HG02763 (cell line): ENCODE measurements at regions not wholly inside any gene's neighbourhood (a gene's known extent, or its start where the extent isn't known, plus 50 kb on each side); places are given as distances from the start of the nearest gene placed in this dataset.

Experiments
- ATAC-seq: cut with Tn5 transposase; IDR thresholded peaks from one replicate; pipeline ENCODE4 v1.9.1; 2021; ENCODE audit warnings: mild to moderate bottlenecking, moderate library complexity; ENCODE audit not compliant: unreplicated experiment

DNA sequence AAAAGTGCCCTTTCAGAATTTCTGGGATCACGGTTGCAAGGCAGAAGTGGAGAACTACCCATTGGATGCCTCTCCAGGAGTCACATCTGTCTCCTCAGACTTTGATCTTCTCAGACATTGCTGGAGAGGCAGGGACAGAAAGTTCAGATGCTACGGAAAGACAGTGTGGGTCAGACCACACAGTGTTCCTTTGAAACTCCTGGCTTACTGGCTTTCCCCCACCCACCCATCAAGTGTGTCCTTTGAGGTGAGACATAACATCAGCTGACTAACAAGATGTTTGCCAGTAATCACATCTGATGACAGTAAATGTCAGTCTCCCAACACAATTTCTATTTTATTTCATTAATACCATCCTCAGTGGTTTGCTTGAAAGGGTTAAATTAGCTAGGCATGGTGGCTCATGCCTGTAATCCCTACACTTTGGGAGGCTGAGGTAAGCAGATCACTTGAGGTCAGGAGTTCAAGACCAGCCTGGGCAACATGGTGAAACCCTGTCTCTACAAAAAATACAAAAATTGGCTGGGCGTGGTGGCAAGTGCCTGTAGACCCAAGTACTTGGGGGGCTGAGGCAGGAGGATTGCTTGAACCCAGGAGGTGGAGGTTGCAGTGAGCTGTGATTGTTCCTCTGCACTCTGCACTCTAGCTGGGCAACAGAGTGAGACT lies 67.2 kb upstream of the SNX9 start:
- no peak for ATAC-seq

DNA sequence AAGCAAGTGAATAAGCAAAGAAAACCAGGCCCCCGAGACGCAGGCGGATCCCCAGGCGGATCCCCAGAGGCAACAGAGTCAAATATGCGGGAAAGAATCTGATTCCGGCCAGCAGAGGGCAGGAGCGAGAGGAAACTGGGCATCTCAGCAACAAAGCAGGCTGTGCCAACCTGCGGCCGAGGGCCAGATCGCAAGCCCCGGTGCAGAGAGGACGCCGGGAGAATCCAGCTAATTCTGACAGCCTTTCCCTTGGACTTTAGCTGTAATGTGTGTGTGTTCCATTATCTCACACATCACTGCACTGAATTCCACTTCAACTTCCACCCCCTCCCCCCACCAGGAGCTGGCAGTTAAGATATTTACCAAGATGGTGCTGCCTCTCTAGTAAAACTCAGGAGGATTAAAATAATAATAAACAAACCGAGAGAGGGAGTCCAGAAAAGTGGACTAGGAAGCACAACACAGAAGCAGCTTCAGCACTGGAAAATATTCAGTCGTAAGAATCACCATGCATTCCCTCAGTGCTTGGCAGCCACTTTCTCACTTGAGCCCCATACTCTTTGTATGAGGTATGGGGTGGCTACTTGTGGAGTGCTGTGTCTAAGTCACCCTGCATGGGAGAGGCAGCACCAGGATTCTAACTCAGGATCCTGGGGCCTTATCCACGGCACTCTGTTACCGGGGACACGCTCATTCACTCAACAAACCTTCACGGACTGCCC lies 66.2 kb upstream of the SNX9 start:
- no peak for ATAC-seq

DNA sequence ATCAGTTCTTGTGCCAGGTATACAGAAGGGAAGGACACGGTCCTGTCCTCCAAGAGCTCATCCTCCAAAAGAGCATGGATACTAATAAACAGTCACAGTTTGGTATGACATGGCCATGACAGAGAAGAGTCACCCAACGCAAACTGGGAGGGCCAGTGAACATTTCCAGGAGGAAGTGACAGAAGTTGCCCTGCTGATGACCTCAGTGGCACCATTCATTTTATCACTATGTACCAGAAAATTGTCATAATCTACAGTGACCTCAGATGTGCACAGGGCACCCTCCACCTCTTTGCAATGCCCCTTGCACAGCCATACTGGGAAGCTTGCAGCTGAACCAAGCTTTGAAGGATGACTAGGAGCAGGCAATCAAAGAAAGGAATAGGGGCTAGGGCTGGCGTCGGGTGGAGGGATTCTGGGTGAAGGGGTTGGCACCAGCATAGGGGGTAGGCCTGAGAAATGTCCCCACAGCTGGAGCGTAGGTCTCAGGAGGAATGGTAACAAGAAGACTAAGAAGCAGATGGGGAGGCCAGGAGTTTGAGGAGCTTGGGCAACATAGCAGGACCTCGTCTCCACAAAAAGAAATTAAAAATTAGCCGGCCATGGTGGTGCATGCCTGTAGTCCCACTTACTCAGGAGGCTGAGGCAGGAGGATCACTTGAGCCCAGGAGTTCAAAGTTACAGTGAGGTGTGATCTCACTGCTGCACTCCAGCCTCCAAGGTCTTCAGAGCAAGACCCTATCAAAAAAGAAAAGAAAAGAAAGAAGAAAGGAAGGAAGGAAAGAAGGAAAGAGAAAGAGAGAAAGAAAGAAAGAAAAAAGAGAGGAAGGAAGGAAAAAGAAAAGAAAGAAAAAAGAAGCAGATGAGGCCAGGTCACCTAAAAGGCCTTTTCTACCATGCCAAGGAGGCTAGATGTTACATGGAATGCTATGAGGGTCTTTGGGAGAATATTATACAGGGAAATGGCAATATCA lies 65.3 kb upstream of the SNX9 start:
- ATAC-seq: no peak

DNA sequence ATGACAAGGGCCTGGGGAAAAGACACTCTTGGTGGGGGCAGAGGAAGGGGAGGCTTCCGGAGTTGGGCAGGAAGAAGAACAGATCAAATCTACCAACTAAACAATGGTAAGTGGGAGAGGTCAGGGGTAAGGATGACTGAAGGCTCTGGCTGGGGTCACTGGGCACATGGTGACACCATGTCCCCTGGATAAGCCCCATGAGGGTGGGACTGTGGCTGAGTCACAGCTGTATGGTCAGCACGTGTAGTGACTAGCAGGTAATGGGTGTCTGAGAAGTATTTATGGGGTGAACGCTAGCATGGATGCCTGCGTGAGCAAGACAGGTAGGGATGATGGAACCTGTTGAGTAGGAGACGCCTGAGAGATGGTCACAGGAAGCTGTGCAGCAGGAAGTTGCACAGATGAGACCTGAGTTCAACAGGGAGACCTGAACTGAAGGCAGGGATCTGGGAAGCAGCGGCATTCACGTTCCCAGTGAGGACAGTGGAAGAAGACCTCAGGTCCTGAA lies 64.5 kb upstream of the SNX9 start:
- ATAC-seq: no peak

DNA sequence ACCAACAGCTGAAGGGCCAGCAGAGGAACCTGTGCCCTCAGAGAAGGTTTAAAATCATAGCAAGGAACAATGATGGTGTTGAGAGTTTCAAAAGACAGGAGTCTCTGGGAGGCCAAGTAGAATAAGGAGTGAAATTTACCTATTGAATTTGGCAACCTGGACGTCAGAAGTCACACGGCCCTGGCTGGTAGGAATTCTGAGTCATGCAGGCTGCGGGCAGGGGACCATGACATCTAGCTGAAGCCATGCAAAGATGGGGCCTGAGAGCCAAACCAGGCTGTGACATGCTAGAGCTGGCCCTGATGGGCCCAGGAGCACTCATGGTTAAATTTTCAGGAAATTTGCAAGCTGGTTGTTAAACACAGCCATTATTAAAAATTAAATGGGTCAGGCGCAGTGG lies 64.0 kb upstream of the SNX9 start:
- ATAC-seq: no peak

DNA sequence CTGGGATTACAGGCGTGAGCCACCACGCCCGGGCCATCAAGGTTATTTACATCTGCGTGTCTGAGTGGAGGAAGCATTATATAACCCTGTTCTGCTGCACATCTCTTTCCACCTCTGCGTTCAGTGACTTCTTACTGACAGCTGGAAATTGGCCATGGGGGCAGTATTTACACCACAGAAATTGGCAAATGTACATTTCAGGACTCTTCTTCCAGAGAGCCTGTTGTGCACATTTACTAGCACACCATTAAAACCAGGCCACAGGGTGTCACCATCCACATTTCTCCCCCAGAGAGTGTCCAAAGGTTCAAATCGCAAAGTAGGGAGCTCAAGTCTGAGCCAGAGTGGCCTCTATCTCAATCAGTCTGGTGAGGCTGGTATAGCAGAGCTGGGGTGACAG lies 62.9 kb upstream of the SNX9 start:
- no peak for ATAC-seq

DNA sequence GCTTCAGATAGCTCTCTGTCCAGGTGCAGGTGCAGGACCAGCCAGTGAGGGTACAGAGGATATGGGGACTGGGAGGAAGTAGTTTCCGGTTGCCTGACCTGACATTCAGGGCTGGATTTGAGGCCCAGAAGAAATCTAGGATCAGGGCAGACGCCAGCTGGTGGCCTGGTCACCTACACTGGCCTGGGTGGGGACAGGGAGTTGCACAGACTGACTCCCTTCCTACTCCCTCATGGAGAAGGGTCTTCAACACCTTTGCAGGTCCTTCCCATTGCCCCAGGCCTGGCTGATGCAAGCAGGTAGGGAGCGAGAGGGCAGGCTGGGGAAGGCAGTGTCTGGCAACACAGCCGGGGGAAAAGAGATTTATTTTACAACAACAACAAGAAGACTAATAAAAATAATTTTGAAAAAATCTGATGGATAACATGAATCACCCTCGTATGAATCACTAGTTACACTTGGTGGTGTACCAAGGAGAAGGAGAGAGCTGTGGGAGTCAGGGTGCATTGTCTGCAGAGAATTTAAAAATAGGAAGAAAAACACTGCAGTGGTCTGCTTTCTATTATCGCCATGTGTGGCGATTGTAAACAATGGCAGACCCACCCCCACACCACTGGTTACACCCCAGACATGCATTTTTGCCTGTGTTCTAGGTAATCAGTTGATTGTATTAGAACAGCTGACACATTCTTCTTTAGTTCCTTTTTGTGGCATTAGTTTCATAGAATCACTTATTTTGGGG lies 62.3 kb upstream of the SNX9 start:
- peak; percentile 3 for ATAC-seq

DNA sequence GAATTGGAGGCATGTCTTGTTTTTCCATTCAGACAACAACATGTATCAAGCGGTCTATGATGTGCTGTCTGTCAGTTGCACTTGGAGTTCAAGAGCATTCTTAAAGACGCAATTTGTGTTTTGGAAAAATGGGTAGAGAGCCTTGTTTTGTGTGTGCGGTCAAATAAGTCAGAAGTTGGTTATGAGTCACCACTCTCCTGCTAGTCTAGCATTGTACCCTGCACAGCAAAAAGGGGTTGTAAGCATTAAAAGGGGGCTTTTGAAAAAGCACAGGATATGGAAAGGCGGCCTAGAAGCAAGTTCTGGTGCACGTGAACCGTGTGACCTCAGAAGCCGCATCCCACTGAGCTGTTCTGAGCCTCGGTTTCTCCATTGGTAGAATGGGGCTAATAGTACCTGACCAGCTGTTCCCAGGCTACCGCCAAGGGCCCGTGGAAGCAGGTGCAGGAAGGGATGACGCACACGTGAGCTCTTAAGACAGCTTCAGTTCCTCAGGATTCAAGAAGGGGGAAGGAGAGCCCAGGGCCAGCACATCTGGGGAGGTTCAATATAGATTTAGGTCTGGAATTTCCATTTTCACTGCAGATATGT lies 61.6 kb upstream of the SNX9 start:
- ATAC-seq: peak; percentile 26

DNA sequence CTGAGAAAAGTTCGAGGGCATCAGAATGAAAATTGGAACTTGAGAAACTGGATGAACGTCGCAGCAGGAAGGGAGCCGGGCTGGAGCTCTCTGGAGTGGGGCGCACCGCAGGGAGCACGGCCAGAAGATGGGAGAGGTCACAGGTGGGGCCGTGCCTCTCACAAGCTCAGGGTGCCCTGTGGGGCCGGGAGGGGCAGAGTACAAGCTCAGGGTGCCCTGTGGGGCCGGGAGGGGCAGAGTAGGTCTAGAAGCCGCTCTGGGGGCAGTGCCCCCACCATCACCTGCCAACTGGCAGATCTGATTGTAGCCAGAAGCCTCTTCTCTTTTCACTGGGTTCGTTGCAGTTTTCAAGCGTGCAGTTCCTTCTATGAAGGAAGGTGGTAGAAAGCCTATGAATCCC lies 61.1 kb upstream of the SNX9 start:
- no peak for ATAC-seq

DNA sequence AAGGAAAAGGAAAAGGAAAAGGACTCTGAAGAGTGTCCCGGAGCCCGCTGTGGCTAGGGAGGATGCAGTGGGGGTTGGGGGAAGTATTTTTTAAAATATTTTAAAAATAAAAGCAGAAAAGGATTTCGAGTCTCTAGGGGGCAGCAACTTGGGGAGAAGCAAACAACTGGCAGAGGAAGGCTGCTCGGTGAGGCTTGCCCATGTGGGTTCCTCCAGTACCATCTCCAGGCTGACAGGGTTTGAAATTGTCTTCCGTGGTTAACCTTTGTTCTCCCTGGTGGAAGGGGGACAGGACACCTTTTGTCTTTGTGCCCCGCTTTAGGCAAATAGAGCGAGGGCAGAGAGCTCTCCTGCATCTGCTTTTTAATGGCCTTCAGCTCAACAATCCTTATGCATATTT lies 60.4 kb upstream of the SNX9 start:
- ATAC-seq: no peak

DNA sequence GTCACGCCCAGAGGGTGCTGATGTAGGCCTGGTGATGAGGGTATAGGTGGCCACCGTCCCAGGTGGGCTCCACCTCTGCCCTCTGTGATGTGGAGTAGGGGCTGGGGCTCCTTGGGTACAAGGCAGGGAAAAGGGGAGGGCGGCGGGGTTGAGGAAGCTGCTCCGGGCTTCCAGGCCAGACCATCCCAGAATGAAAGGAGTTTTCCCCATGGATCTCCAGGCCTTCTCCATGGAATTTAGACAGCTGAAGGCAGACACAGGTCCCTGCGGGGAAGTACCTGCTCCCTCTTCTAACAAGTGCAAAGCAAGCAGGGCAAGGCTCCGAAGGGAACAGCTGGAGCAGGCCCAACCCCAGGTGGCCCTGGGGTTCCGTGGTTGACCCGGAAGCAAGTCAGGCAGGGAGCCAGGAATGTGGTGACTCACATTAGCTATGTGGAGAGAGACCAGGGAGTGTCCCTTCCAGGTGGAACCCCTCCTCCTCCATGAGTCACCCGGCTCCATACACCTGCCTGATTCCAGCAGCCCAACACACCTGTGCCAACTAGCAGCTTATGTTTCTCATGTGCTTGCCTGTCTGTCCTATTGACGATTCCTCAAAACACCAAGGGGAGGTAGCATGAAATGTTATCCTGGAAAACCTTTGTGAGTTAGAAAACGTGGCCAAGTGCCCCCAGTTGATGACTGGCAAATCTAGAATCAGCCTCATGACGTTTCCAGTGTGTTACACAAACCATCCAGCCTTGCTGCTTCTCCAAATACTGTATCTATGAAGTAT lies 59.7 kb upstream of the SNX9 start:
- no peak for ATAC-seq

DNA sequence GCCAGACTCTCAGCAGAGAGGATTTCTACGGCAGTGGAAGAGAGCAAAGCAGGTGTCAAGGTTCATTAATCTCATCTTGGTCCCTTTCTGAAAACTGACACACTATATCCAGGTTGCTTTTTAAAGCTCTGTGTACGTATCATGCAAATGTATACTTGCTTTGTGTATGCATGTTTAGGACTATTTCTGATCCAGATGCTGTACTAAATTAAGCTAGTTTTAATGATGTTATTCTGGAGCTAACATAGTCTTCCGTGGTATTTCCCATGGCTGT lies 59.2 kb upstream of the SNX9 start:
- peak; percentile 11 for ATAC-seq

DNA sequence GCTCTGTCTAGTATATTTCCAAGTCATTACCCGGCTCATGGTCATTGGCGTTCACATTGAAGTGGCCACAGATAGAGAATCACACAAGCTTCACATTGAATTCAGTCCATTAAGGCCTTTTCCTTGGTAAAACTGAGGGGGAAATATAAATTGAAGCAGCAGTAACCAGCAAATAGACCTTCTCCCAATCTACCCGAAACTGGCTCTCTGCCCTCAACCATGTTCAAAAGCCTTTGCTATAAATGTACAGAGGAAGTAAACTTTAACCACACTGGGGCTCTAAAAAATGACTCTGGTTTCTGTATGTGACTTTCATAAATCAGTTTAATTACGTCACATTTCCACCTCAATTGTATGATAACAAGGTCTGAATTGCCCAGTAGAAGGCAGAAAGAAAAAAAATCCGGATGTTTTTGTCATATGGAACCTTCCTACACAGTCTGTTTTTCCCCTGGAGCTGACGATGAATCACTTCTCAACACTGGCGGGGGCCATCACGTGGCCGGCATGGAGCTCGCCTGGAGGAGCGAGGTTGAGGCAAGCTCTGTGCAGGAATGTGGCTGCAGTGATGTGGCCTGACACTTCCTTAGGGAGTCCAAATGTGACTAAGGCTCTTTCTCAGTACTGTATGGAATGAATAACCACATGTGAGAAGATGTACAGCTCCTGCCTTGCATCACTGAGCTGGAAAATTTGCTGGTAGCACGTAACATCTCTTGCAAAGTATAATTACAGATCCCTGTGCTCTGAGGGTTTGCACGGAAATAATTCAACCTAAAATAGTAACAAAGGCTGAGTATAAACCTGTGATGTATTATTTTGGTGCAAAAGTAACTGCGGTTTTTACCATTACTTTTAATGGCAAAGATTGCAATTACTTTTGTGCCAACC lies 58.6 kb upstream of the SNX9 start:
- peak; percentile 46 for ATAC-seq

DNA sequence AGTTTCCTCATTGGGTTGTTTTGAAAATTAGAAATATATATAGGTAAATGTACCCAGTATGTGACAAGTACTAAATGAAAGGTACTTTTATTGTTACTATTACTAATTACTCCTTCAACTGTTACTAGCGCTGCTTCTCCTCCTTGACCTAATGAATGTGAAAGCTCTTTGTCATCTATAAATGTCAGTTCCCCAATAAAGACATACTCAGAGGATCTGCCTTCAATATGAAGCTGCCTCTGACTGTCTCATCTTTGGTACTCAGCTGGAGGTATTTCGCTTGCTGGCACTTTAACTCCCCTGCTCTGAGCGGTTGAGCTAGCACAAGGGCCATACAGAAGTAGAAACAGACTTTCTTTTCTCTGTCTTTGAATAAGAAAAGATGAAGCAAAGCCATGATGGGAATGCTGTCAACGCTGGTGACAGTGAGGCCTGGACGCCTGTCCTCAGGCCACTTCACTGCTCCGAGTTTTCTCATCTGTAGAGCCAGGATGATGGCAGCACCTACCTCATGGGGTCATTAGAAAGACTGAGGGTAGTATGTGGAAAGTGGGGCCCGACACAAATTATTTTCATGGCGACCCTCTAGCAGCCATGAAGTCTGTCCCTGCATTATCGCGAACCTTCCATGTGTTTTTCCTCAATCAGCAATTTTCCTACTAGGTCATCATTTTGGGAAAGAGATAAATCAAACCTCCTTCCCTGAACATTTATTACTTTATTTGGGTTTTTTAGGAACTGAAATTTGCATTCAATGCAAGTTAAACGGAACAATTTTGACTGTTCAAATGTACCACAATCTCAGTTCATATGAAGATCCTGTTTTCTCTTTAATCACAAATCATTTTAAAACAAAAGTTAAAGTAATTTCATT lies 55.9 kb upstream of the SNX9 start:
- no peak for ATAC-seq

DNA sequence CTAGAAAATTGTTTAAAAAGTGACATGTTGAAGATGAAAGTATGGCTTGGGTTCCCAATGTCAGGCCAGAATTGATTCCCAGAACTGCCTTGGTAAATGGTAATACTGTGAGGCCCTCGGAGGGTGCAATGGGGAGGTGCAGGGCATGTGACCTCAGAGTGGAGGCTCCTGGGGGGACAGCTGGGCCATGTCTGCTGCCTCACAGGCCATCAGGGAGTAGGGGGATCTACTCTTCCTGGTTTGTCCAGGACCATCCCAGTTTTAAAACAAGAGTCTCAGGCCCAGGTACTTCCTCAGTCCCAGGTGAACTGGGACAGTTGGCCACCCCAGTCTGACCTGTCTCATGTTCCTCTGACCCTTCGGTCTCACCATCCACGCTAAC lies 55.3 kb upstream of the SNX9 start:
- no peak for ATAC-seq

DNA sequence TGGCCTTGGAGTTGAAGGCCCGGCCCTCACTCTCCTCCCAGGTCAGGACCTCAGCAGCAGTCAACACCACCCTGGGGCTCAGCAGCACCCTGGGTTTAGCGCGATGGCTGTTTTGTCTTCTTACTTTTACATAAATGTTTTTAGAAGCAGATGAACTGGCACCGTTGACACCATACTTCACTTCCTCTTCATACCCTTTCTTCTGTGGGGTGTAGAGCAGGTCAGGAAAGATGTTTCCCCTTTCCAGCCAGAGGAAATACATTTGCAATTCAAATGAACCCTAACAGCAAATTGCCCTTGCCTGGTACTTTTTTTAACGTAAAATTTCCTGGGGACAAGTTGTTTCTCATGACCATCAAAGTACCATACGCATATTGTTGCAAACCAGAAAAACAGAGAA lies 54.7 kb upstream of the SNX9 start:
- ATAC-seq: no peak

DNA sequence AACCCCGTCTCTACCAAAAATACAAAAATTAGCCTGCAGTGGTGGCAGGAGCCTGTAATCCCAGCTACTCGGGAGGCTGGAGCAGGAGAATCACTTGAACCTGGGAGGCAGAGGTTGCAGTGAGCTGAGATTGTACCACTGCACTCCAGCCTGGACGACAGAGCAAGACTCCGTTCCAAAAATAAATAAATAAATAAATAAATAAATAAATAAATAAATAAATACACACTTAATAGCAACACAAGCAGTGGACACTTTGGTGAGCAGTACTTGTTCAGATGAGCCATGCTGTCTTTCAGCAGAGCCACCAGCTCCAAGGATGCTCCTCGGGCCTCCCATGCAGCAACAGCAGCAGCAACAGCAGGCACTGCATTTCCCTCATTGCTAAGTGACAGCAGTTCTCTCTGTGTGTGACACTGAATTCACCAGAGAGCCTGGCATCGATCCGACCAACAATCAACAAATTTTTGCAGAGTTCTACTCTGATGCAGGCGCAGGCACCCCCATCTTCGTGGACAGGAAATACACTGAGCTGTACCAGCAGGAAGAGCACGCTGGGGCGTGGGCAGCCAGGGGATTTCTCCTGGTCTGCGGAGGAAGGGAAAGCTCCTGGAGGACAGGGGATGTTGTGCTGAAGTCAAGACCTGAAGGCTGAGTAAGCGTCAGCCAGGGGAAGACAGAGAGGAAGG lies 54.0 kb upstream of the SNX9 start:
- no peak for ATAC-seq
